IMR-90 (cell line): ENCODE measurements at regions not wholly inside any gene's neighbourhood (a gene's known extent, or its start where the extent isn't known, plus 50 kb on each side); places are given as distances from the start of the nearest gene placed in this dataset.
A peak's percentile ranks its signal among the peaks of the same experiment; 100 is the strongest.

Experiments
- ATAC-seq: fragments of 200-7000 bp; cut with Tn5 transposase; 2 replicates; pipeline ENCODE4 v1.9.1; 2020; ENCODE audit warnings: low read depth, mild to moderate bottlenecking, moderate library complexity
- BruUV-seq: library from RNA; stranded (reverse); fragments of 400-500 nt; replicated peaks from 2 replicates; lab custom pipeline; 2021; lab: Mats Ljungman, UMichigan
- CTCF ChIA-PET: fragments of 300-600 bp; formaldehyde crosslinking; extraction: SDS; loops from one replicate; lab custom pipeline; 2021; ENCODE audit warnings: antibody characterized with exemption; lab: Yijun Ruan, JAX
- POLR2A ChIA-PET: fragments of 300-600 bp; sonication (Branson Sonifier 250); formaldehyde crosslinking; loops from one replicate; lab custom pipeline; 2022; ENCODE audit warnings: antibody characterized with exemption; ENCODE audit not compliant: unreplicated experiment; lab: Charles Lee
- DNase-seq: peaks from one replicate; pipeline ENCODE4 v3.0.0; 2013
- H2AFZ ChIP-seq: replicated peaks from 2 replicates; pipeline ENCODE3; 2013; ENCODE audit warnings: low read length, mild to moderate bottlenecking; ENCODE audit not compliant: poor library complexity
- H2AK5ac ChIP-seq: 2 replicates; pipeline ENCODE4 v1.6.1; 2013; ENCODE audit warnings: low read depth, low read length, inconsistent platforms
- H2AK9ac ChIP-seq: replicated peaks from 2 replicates; pipeline ENCODE3; 2013; ENCODE audit warnings: mild to moderate bottlenecking, low read depth, low read length, moderate library complexity; ENCODE audit not compliant: poor library complexity
- H2BK120ac ChIP-seq: 2 replicates; pipeline ENCODE4 v1.6.1; 2013; ENCODE audit warnings: low read depth, low read length, inconsistent platforms
- H2BK15ac ChIP-seq: 3 replicates; pipeline ENCODE4 v1.6.1; 2013; ENCODE audit warnings: low read depth, low read length, inconsistent platforms
- H2BK20ac ChIP-seq: 2 replicates; pipeline ENCODE4 v1.6.1; 2013; ENCODE audit warnings: low read depth, mild to moderate bottlenecking, inconsistent platforms, low read length, moderate library complexity
- H2BK5ac ChIP-seq: 2 replicates; pipeline ENCODE4 v1.6.1; 2013; ENCODE audit warnings: mild to moderate bottlenecking, low read depth, low read length, inconsistent platforms; ENCODE audit not compliant: poor library complexity, severe bottlenecking
- H3K14ac ChIP-seq: replicated peaks from 2 replicates; pipeline ENCODE4 v1.6.1; 2013; ENCODE audit warnings: low read depth, low read length, inconsistent platforms
- H3K18ac ChIP-seq: 2 replicates; pipeline ENCODE4 v1.6.1; 2013; ENCODE audit warnings: low read depth, low read length, control low read depth
- H3K23ac ChIP-seq: 2 replicates; pipeline ENCODE4 v1.6.1; 2013; ENCODE audit warnings: low read depth, low read length, inconsistent platforms
- H3K27ac ChIP-seq: 2 replicates; pipeline ENCODE4 v1.5.1; 2013; ENCODE audit warnings: mild to moderate bottlenecking, control low read depth, low read length; ENCODE audit not compliant: insufficient read depth
- H3K27me3 ChIP-seq: 2 replicates; pipeline ENCODE4 v1.6.1; 2013; ENCODE audit warnings: low read length; ENCODE audit not compliant: control insufficient read depth, insufficient read depth
- H3K36me3 ChIP-seq: 2 replicates; pipeline ENCODE4 v1.6.1; 2013; ENCODE audit warnings: low read length, mixed read lengths; ENCODE audit not compliant: control insufficient read depth, insufficient read depth
- H3K4ac ChIP-seq: 2 replicates; pipeline ENCODE4 v1.6.1; 2013; ENCODE audit warnings: low read depth, low read length, inconsistent platforms
- H3K4me1 ChIP-seq: 2 replicates; pipeline ENCODE4 v1.6.1; 2013; ENCODE audit warnings: low read length, mixed read lengths; ENCODE audit not compliant: control insufficient read depth, insufficient read depth
- H3K4me2 ChIP-seq: 2 replicates; pipeline ENCODE4 v1.6.1; 2013; ENCODE audit warnings: low read depth, mild to moderate bottlenecking, control low read depth, low read length, moderate library complexity
- H3K4me3 ChIP-seq: 2 replicates; pipeline ENCODE4 v1.5.1; 2013; ENCODE audit warnings: low read depth, mild to moderate bottlenecking, control low read depth, low read length, moderate library complexity; ENCODE audit not compliant: insufficient read depth
- H3K56ac ChIP-seq: 2 replicates; pipeline ENCODE4 v1.6.1; 2013; ENCODE audit warnings: low read length, inconsistent platforms; ENCODE audit not compliant: insufficient read depth; ENCODE audit errors: extremely low read depth
- H3K79me1 ChIP-seq, 2 experiments: 2 replicates each; pipeline ENCODE4 v1.6.1; 2013; ENCODE audit warnings: low read length in 2 of 2, inconsistent platforms in 1 of 2, low read depth in 1 of 2
- H3K9ac ChIP-seq: 2 replicates; pipeline ENCODE4 v1.6.1; 2013; ENCODE audit warnings: low read depth, low read length, control low read depth
- H3K9me1 ChIP-seq: 2 replicates; pipeline ENCODE4 v1.6.1; 2013; ENCODE audit warnings: low read length, inconsistent platforms; ENCODE audit not compliant: insufficient read depth
- H3K9me3 ChIP-seq: 2 replicates; pipeline ENCODE4 v1.6.1; 2013; ENCODE audit warnings: low read length; ENCODE audit not compliant: control insufficient read depth, insufficient read depth
- H4K20me1 ChIP-seq: 2 replicates; pipeline ENCODE4 v1.6.1; 2013; ENCODE audit warnings: low read length, inconsistent platforms; ENCODE audit not compliant: insufficient read depth
- H4K5ac ChIP-seq: 2 replicates; pipeline ENCODE4 v1.6.1; 2013; ENCODE audit warnings: mild to moderate bottlenecking, low read depth, low read length, control low read depth
- H4K8ac ChIP-seq, 2 experiments: 2 replicates each; pipeline ENCODE4 v1.6.1; 2013; ENCODE audit warnings: low read depth in 2 of 2, low read length in 2 of 2, control low read depth in 1 of 2, inconsistent platforms in 1 of 2
- H4K91ac ChIP-seq: 2 replicates; pipeline ENCODE4 v1.6.1; 2013; ENCODE audit warnings: low read depth, low read length, inconsistent platforms; ENCODE audit not compliant: insufficient read depth
- BHLHE40 ChIP-seq: fragments of 150-350 bp; IDR thresholded peaks from 2 replicates; pipeline ENCODE4 v1.6.1; 2016; ENCODE audit warnings: mild to moderate bottlenecking, low read depth, low read length
- CEBPB ChIP-seq: IDR thresholded peaks from 2 replicates; pipeline ENCODE4 v1.6.1; 2012; ENCODE audit warnings: low read depth, low read length, improper control_type of control experiment
- CHD1 ChIP-seq: IDR thresholded peaks from 2 replicates; pipeline ENCODE4 v1.6.1; 2012; ENCODE audit warnings: low read depth, low read length, improper control_type of control experiment
- FOS ChIP-seq: fragments of 150-350 bp; IDR thresholded peaks from 2 replicates; pipeline ENCODE4 v1.6.1; 2016; ENCODE audit warnings: low read depth, low read length
- MAFK ChIP-seq: IDR thresholded peaks from 2 replicates; pipeline ENCODE4 v1.6.1; 2012; ENCODE audit warnings: low read depth, low read length, improper control_type of control experiment
- POLR2A ChIP-seq: IDR thresholded peaks from 2 replicates; pipeline ENCODE4 v1.6.1; 2012; ENCODE audit warnings: mild to moderate bottlenecking, low read depth, low read length
- RCOR1 ChIP-seq: IDR thresholded peaks from 2 replicates; pipeline ENCODE4 v1.6.1; 2012; ENCODE audit warnings: mild to moderate bottlenecking, low read length, improper control_type of control experiment; ENCODE audit not compliant: insufficient replicate concordance
- WGBS, 2 experiments: methylation state at CpG; one replicate each; pipeline versions ENCODE4 v1.1.5 to v1.1.7; 2013; ENCODE audit warnings: missing lambda C conversion rate in 2 of 2; ENCODE audit not compliant: insufficient read length in 1 of 2; ENCODE audit errors: extremely low coverage in 2 of 2; 5-methylcytosine and 5-hydroxymethylcytosine counted together
- dilution Hi-C: fragments of 300-500 bp; cut with HindIII; formaldehyde crosslinking; loops from one replicate; pipeline ENCODE4 v1.14.3; 2018; ENCODE audit warnings: low sequenced_read_pairs; ENCODE audit not compliant: unreplicated experiment
- in situ Hi-C: fragments of 300-500 bp; cut with MboI; formaldehyde crosslinking; loops from 3 replicates; pipeline ENCODE4 v1.14.3; 2019; ENCODE audit warnings: low sequenced_read_pairs, inconsistent platforms, mixed read lengths
- intact Hi-C: fragments of 100-400 bp; cut with micrococcal nuclease; formaldehyde crosslinking; loops from 2 replicates; pipeline ENCODE4 v1.10.0; 2022

- CTCF ChIA-PET = no interaction called here
- Histone ChIP-seq H3K9me3 (no peaks in the 10 kb centered on the region), H3K4me2 (no peak overlapping the region), H3K4me1 (no peaks in the 10 kb centered on the region), H4K20me1 (no peaks in the 10 kb centered on the region), H2BK5ac (no peak overlapping the region), H2AK9ac (no peak overlapping the region), H4K8ac (no peak overlapping the region), H2AFZ (peak overlapping the region; percentile 58), H3K56ac (no peak overlapping the region), H3K4ac (no peak overlapping the region), H2BK20ac (no peak overlapping the region), H3K4me3 (no peak overlapping the region), H4K5ac (no peak overlapping the region), H3K18ac (no peak overlapping the region), H3K79me1 (no peaks in the 10 kb centered on the region), H2BK15ac (no peak overlapping the region), H2BK120ac (no peak overlapping the region), H3K9me1 (no peaks in the 10 kb centered on the region), H3K23ac (no peak overlapping the region), H4K91ac (no peak overlapping the region), H3K9ac (no peak overlapping the region), H3K14ac (no peak overlapping the region), H2AK5ac (no peak overlapping the region), H3K27ac (no peak overlapping the region), H3K36me3 (no peaks in the 10 kb centered on the region), H3K27me3 (peaks cover 16% of the 10 kb centered on the region)
- POLR2A ChIA-PET = no interaction called here
- TF ChIP-seq FOS (no peak), BHLHE40 (no peak), MAFK (no peak), RCOR1 (no peak), CEBPB (no peak), CHD1 (no peak), POLR2A (no peak)
- no TSS peak for BruUV-seq
- in situ Hi-C loops = no loop called here
- no peak for DNase-seq
- ATAC-seq = no peak
- intact Hi-C loops = no loop called here
- dilution Hi-C loops = no loop called here
- WGBS, 2 experiments = 70% methylated on average over 11 of the region's 25 CpGs; no CpG with 5 or more reads in 1 of the 2 experiments
Observed at GRCh38 chr10:132120734-132121510, 55.2 kb downstream of the JAKMIP3 start.
